NCI-H748 treated with DMSO at 0.1 percent for 48 hours (cell line): ENCODE measurements at regions not wholly inside any gene's neighbourhood (a gene's known extent, or its start where the extent isn't known, plus 50 kb on each side); places are given as distances from the start of the nearest gene placed in this dataset.
"Not testable (repeated sequence)": the region's sequence is repeated elsewhere in the genome, so short reads cannot be mapped to it uniquely, and the experiment has no call there.

Experiments
- DNase-seq: peaks from one replicate; lab custom pipeline; 2025; lab: John Stamatoyannopoulos, UW

- no peak for DNase-seq
Observed at GRCh38 chr11:43130616-43131015, 181.2 kb upstream of the API5 start.

GRCh38 chr11:43135966-43136534 is 175.7 kb upstream of the API5 start:
- no peak for DNase-seq

GRCh38 chr11:43138621-43139140 is 173.1 kb upstream of the API5 start:
- DNase-seq, result no peak

DNA sequence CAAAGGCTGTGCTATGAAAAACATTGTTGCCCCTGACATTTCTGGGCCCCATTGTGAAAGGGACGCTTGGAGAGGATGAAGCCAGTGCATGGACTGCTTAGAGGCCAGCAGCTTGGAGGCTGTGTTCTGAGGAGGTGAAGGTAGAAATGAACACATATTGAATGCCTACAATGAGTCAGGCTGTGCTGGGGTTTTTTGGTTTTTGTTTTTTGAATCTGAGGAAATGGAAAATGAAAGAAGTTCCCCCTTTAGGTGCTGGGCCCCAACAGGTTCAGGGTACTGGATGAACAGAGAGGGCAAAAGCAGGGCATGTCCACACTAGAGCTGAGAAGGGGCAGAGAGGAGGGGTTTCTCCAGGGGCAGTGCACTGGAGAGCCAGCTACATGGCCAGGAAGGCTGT is 166.1 kb upstream of the API5 start:
- no peak for DNase-seq

GRCh38 chr11:43150697-43151096 is 161.1 kb upstream of the API5 start:
- DNase-seq, result no peak

GRCh38 chr11:43164831-43165230 is 147.0 kb upstream of the API5 start:
- DNase-seq, result no peak

GRCh38 chr11:43165393-43165792 is 146.4 kb upstream of the API5 start:
- not testable (repeated sequence) for DNase-seq

DNA sequence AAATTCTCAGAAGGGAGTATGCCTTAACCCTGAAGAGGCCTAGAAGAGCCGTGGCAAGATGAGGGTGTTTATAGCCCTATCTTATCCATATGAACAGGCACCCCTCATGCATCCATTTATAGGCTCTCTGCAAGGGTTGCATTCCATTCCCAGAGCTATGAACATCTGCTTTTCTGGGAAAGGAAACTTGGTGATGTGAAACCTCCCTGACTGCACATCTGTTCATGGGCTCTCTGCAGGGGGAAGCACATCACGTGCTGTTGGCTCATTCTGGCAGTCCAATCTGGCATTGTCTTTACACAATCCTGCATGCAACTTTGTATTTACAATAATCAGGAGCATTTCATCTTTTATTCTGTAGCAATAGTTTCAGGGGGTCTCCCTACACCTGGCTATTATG is 143.6 kb upstream of the API5 start:
- not testable (repeated sequence) for DNase-seq

DNA sequence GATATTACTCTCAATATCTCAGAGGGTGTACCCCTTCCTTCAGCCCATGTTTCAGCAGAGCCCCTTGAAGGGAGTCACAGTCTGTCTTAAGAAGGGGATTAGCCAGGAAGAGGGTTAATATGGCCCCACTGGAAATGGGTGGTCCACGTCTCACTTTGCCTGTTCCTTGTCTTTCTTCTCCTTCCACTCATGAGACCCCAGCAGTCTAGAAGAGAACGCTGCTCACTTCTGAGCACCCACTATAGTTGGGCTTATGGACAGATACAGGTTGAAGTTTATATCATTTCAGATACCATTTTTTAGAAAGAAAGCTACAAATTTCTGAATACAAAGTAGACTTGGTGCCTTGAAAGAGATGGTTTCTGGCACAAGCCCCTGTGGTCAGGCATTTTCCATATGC is 139.3 kb upstream of the API5 start:
- no peak for DNase-seq

DNA sequence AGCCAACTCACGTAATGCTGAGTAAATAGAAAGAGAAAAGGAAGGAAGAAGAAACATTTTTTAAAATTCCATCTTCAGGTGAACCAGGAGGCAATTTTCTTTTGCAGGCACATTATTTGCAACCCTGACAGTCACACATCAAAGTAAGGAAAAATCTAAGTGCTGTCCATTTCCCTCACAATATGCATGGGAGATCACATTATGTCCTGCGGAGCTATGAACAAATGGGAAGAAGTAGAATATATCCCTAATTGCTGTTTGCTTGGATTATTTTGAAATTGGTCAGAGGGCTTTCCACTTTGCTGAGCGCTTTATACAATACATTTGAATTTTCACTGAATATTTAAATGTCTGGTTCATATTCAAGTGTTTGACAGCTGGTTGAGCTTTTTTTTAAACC is 133.8 kb upstream of the API5 start:
- DNase-seq, result no peak

- DNase-seq, result not testable (repeated sequence)
Observed at GRCh38 chr11:43194459-43194858, 117.3 kb upstream of the API5 start.

DNA sequence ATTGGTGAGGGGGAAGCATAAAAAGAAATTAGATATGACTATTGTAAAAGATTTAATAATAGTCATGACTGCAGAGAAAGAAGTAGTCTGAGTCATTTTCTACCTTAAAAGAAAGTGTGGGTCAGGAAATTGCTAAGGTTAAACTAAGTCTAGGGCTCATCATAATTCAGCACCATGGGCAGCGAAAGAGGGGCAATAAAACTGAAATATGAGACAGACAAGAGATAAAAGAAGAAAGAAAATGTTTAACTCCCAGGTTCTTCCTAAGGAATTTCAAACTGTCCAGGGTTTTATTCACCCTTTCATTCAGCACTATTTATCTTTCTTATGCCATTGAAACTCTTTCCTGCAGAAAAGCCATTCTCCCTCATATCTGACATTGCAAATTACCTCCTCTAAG is 114.4 kb upstream of the API5 start:
- DNase-seq, result no peak

GRCh38 chr11:43200031-43200430 is 111.8 kb upstream of the API5 start:
- no peak for DNase-seq

DNA sequence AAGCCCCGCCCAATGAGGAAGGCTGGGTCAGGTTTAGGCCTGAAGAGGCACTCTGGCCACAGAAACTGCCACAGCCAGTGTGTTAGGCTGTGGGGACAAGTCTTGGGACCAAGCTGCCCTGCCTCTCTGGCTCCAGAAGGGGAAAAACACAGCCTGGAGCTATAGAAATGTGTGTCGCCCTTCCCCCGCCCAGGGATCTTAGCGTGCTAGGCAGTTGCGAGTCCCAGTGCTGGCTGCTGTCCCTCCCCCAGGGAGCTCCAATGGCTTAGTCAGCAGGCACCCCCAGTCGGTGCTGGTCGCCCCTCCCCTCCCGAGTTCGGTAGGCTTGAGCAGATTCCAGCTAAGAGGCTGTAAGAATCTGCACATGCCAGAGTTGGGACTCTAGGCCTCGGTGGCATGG is 99.5 kb upstream of the API5 start:
- DNase-seq, result no peak

- DNase-seq, result no peak
Observed at GRCh38 chr11:43214471-43214870, 97.3 kb upstream of the API5 start.

DNA sequence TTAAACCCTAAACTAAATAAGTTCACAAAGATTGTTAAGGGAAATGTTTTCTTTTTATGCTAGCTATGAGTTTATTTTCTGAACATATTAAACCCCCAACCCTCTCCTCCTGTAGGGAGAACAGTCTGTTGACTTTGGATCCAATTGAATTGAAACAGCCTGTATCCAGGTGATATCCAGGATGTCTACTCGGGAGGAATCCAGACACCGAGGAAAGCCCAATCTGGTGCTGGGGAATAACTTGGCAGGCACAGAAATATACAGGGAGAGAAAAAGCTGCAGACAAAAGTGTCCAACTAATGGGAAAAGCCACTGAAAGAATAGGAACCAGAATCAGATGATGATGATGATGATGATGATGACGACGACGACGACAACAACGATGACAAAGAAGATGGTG is 93.9 kb upstream of the API5 start:
- DNase-seq, result no peak

DNA sequence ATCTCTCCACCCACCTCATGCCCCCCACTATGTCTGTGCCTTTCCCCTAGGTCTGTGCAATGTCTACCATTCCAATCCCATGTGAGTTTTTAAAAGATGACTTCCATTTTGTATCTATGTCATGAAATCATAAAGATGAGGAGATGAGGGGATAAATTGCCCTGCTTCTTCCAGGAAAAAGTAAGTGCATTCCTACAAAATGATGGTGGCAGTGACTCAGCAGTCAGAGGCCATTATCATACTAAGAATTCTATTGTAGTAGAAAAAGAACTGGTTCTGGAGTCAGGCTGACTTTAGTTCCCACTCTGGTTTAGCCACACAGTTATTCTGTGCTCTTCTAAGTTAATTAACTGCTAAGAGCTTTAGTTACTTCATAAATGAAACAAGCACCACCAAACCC is 89.6 kb upstream of the API5 start:
- no peak for DNase-seq

DNA sequence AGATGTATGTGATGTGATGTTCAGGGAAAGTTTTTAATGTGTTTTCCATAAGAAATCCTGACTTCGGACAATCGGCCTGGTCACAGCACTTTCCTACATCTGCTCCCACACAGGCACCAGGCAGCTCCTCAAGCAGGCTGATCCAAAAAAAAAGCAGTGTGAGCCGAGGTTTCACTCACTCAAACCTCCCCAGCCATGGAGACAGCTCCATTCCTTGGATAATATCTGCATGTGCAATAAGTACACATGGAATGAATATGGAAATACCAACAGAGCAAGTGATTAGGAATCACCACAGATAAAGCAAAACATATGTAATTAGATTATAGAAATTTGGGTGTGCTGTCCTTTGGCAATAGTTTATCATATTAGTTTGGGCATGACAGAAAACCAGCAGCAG is 88.8 kb upstream of the API5 start:
- DNase-seq, result no peak

GRCh38 chr11:43234881-43235280 is 76.9 kb upstream of the API5 start:
- no peak for DNase-seq

DNA sequence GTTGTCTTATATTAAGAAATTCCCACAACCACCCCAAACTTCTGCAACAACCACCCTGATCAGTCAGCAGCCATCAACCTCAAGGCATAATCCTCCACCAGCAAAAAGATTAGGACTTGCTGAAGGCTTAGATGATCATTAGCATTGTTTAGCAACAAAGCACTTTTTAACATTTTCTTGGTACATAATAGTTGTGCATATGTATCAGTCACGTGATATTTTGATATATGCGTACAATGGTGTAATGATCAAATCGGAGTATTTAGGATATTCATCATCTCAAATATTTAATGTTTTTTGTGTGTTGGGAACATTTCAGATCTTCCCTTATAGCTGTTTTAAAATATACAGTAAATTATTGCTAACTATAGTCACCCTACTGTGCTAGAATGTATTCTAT is 73.5 kb upstream of the API5 start:
- no peak for DNase-seq

- no peak for DNase-seq
Observed at GRCh38 chr11:43239791-43240190, 72.0 kb upstream of the API5 start.

DNA sequence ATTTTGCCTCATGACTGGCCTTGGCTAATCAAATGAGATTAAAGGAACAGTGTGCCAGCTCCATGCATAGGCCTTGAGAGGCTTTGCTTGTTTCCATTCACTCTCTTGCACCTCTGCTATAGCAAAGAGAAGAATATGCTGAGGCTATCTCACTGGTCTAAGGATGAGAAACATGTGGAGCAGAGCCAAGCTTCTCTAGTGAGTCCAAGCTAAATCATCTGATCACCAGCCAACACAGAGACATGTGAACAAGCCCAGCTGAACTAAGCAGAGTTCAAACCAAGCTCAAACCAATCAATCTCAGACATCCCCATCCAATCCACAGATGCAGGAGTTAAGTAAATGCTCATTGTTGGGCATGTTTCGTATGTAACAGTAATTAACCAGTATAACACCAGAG is 69.4 kb upstream of the API5 start:
- DNase-seq, result no peak

- DNase-seq, result no peak
Observed at GRCh38 chr11:43243927-43244326, 67.9 kb upstream of the API5 start.

GRCh38 chr11:43245466-43245865 is 66.3 kb upstream of the API5 start:
- no peak for DNase-seq

DNA sequence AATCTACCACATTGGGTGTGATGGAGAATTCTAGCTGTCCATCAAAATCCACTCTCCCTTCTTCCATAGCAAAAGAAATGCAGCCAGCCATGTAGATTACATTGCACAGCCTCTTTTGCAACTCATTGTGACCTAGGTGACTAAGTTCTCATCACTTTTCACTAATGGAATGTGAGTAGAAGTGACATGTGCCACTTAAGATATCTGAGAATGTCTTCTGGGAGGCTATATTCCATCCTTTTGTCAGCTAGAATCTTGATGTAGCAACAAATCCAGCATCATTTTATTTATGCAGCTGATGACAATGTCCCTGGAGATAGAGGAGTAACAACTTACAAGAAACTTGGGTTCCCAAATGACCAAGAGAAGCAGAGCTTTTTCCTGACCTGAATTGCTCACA is 61.5 kb upstream of the API5 start:
- DNase-seq, result no peak
